GM21619 (cell line): ENCODE measurements at regions not wholly inside any gene's neighbourhood (a gene's known extent, or its start where the extent isn't known, plus 50 kb on each side); places are given as distances from the start of the nearest gene placed in this dataset.

Experiments
- ATAC-seq: cut with Tn5 transposase; IDR thresholded peaks from one replicate; pipeline ENCODE4 v1.9.1; 2021; ENCODE audit not compliant: unreplicated experiment

GRCh38 chr1:29784276-29785136, 548.2 kb downstream of the PTPRU start:
- ATAC-seq, result no peak

GRCh38 chr1:29783508-29784275, 547.4 kb downstream of the PTPRU start:
- no peak for ATAC-seq

- no peak for ATAC-seq
These were observed 546.7 kb downstream of the PTPRU start for GRCh38 chr1:29782846-29783507.

GRCh38 chr1:29779146-29779545, 542.8 kb downstream of the PTPRU start:
- no peak for ATAC-seq

- no peak for ATAC-seq
These were observed 541.2 kb downstream of the PTPRU start for GRCh38 chr1:29777522-29777921.

DNA sequence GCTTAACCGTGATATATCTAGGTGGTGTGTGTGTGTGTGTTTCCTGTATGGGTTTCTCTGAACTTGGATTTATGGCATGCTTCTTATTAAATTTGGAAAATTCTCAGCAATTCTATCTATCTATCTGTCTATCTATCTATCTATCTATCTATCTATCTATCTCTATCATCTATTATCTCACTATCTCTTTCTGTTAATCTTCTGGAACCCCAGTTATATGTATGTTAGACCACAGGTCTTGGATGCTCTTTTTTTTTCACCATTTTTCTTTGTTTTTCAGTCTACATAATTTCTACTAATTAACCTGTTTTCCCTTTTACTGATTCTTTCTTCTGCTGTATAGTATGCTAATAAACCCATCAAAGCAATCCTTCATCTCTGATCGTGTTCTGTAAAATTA, 538.0 kb downstream of the PTPRU start:
- no peak for ATAC-seq

DNA sequence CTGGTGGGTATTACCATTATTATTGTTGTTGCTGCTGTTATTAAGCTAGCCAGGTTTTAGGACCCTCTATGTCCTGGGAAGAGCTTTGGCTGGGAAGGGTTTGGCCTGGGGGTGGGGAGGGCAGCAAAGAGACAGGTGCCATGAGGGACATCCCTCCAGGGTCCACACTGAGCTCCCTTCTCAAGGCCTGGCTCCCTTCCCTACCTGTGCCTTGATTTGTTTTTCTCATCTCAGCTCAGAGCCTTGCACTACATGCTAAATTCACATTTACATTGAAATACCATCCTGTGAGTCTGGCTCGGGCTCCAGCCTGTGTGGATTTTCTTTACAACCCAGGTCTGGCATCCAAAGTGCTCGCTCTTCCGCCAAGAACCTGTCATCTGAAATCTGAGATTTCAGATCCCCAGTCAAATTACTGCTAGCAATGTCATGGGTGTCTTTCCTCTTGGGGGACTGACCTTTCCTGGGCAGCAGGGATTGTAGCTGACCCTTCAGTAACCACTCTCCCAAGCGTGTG, 536.3 kb downstream of the PTPRU start:
- no peak for ATAC-seq

DNA sequence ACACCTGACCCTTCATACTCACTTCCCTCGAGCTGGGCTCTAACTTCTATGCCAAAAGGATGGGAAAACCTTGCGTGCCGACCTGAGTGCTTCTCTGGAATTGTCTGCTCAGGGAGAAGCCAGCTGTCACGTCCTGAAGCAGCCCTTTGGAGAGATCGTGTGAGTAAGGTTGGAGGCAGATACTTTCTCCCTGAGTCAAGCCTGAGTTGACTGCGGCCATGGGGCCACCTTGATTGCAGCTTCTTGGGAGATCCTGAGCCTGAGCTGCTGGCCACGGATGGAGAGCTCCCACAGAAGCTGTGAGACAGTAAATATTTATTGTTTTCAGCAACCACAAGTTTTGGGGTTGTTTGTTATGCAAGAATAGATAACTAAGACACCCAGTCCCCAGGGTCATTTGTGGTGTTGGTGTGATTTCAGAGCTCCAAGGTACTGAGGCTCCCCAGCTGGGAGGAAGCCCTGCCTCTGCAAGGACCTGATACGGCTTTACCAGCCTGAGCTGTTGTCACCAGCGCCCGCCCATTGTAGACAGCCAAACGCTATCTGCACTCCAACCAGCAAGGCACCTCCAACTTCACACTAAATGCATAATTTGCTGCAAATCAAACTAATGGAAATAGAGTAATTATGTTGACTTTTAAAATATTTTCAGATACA, 531.6 kb downstream of the PTPRU start:
- no peak for ATAC-seq

DNA sequence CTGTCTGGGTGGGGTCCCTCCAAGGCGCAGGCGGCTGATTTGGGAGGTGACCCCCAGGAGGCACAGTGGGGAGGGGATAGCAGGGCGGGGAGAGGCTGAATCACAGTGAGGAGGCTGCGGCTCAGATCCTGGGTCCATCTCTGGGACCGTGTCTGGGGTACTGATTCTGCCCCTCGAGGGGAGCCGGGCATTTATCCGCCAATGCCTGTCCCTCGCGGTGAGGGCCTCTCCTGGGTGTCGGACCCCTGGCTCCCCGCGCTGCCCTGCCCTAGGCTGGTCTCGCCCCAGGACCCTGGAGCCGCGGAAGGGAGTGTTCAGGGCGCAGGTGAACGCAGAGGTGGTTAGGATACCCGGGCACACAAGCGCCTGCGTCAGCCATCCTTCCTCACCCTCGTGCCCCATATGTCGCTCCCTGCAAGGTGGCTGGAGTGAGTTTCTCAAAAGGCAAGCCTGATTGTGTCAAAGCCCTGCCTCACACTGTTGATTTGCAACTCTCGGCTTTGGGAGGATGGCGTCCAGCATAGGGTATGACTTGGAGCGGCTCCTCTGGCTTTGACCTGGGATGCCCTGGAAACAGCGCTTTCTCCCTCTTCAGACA, 530.9 kb downstream of the PTPRU start:
- no peak for ATAC-seq

DNA sequence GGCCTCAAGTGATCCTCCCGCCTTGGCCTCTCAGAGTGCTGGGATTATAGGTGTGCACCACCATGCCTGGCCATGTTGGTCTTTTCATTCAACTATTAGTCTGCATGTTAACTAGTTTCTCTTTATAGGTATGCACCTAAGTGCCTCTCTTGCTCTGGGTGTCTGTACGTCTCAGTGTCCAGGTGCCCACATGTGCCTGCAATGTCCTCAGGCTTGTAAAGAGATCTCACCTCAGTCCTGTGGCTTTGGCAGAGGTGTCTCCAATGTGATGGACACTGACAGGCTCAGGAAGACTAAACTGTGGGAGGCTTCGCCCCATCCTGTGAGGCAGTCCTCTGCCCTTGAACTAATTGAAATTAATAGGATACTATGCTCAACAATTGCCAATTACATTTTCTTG, 526.3 kb downstream of the PTPRU start:
- no peak for ATAC-seq

- ATAC-seq, result no peak
These were observed 525.0 kb downstream of the PTPRU start for GRCh38 chr1:29761159-29761928.

DNA sequence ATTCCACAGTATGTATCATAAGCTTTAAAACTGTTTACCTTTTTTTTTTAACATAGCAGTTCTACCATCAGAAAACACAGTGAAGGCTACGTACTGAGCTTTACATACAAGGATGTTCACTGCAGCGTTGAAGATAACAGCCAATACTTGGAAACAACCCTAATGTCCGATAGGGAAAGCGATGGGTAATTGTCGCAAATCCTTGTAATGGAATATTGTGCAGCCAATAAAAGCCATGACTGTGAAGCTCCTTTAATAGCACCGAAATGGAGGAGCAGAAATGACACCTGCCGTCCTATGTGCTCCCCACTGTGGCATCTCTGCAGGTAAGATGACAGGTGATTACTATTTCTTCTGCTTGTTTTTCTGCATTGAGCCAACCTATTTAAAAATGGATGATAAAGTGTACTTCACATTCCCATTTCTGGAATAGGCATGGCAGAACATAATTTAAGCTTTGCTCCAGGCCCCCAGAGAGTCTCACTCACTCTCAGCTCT, 523.8 kb downstream of the PTPRU start:
- no peak for ATAC-seq

GRCh38 chr1:29758781-29759499, 522.6 kb downstream of the PTPRU start:
- ATAC-seq, result no peak

DNA sequence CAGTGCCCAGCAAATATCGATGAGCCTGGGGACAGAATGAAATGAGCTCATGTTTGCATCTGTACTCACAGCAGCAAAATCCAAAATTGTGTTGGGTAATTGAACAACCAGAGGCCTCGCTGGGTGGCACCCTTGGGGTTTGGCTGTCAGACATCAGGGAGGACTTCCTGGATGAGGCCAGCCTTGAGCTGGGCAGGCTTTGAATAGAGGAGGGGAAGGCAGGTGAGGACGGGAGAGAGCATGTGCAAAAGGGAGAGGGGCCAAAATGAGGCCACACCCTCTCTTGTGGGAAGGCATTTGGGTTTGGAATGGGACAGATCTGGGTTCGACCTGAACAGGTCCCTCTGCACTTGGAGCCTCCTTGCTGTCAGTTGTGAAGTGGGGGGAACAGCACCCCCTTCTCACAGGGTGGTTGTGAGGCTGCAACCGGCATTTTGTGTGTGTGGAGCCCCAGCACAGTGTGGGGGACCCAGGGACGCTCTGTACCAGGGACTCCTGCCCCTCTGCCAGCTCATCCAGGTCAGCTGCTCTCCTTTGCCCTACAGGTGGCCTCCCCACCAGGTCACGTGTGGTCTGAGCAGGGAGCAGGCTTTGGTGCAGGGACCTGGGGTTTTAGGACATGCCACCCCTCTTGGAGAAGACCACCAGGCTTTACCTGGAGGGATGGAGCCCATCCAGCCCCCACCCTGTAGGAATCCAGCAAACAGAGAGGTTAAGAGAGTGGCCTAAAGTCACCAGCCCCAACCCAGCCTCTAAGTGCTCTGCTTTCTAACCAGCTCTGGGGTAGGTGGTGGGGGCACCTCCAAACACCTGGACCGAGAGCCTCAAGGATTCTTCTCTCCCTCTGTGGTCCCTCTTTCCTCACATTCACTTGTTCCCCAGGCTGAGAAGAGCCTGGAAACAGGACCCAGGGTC, 521.8 kb downstream of the PTPRU start:
- no peak for ATAC-seq

- no peak for ATAC-seq
These were observed 520.8 kb downstream of the PTPRU start for GRCh38 chr1:29756901-29757725.

- ATAC-seq, result no peak
These were observed 520.2 kb downstream of the PTPRU start for GRCh38 chr1:29756498-29756897.

DNA sequence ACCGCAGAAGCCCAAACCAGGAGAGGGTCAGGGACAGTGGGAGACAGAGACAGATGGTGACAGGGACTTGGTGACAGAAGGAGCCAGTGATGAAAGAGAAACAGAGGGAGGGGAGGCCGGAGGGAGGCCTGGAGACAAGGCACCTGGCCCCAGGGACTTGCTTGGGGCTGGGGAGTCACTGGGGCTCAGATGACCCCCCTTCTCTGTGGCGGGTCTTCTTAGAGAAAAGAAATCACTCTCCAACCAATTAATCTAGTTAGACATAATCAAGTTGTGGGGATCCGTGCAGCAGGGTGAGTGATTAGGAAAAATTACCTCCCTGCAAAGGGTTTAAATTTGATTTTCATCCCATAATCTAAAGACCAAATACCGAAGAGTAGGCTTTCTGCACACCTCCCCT, 519.8 kb downstream of the PTPRU start:
- ATAC-seq, result no peak
